GM19025 (cell line): ENCODE measurements at regions not wholly inside any gene's neighbourhood (a gene's known extent, or its start where the extent isn't known, plus 50 kb on each side); places are given as distances from the start of the nearest gene placed in this dataset.

Experiments used
- ATAC-seq: cut with Tn5 transposase; IDR thresholded peaks from one replicate; pipeline ENCODE4 v1.9.1; 2021; ENCODE audit warnings: mild to moderate bottlenecking, low read depth, moderate library complexity; ENCODE audit not compliant: unreplicated experiment

DNA sequence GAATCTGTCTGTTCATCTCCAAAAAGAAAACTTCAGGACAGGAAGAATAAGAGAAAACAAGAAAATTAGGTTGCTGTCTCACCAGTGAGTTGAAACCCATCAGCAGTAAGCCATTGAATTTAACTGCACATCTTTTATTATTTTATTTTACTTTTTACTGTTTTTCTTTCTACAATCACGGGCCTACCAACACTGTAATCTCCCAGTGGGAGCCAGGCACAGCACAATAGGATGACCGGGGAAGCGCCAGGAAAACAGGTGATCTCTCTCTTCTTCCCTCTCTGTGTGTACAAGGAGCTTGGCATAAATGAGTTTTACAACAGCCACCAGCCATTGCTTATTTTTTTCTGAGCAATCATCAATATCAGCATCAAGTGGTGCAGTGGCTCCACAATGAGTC, 113.1 kb upstream of the ESRRG start:
- no peak for ATAC-seq

DNA sequence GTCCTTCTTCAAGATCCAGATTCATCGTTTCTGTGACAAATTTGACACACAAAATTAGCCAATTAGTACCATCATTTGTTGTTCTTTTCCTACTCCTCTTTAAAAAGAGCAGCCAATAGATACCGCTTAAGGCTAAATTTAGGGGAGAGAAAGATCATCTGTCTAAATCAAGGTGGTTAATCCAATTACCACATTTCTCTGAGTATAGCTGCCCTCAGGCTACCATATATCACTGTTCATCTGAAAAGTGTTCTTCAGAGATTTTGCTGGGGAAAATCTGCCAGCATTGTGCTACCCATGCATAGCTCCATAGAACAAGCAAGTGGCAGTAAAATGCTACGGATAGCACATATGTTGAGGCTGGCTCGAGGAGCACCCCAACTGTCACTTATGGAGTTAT, 110.3 kb upstream of the ESRRG start:
- ATAC-seq, result no peak

DNA sequence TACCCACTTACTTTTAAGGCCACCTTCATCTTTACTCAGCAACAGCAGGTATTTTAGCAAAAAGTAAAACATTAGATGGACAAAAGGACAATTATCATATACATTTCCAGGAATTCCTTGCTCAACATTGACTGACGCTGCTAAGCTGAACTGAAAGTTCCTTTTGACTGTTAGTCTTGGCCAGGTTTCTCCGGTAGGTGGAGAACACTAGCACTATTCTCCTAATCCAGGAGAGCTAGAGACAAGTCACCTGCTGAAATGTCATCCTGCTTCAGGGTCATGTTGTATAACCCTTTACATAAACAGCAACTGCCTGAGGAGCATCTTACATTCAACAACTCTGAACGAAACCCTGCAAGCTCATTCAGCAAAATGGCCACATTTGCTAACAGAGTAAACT, 109.0 kb upstream of the ESRRG start:
- ATAC-seq, result no peak

DNA sequence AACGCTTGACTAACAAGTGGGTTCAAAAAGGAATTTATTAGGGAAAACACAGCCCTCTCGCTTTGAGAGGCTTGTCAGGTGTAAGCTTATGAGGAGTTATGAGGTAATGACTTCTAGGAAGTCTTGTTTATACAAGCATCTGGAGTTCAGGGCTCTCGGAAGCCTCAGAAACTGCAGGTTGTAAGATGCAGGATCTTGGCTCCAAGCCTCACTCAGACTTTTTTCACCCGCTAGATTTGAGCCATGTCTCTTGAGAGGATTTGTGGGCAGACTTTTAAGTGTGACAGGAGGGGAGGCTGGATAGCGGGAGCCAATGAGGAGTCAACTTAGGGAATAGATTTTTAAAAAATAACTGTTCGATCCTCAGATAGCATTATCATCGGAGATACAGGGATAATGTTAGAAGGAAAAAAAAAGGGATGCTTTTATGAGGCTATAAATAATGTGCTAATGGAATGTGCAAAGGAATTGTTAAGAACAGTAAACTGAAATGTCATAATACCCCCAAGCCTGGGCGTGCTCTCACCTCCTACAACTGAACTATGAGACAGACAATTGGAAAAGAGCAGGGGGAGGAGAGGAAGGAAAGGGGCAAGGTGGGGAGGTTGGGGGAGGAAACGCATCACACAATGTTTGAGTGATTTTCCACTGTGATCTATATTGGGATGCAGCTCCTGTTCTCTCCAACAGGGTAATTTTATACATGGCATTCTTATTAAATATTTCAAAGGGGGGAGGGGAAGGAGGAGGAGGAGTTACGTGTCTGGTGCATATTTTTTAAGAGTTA, 107.4 kb upstream of the ESRRG start:
- ATAC-seq, result no peak

DNA sequence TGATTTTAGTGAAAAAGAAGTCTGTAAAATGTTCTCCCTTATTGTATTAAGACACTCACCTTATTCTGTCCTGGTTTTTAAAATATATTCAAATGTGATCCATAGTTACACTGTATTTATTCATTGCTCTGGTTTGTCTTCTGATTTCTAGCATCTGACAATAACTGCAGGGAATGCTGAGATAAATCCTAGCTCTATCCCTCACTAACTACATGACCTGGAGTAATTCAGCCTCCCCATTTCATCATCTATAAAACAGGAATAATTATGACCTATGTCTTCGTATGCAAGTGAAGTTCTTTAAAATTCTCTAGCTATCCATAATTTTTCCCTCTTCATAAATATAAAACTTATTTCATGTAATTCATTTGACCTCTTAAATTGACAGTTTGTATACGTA, 104.0 kb upstream of the ESRRG start:
- ATAC-seq, result no peak

DNA sequence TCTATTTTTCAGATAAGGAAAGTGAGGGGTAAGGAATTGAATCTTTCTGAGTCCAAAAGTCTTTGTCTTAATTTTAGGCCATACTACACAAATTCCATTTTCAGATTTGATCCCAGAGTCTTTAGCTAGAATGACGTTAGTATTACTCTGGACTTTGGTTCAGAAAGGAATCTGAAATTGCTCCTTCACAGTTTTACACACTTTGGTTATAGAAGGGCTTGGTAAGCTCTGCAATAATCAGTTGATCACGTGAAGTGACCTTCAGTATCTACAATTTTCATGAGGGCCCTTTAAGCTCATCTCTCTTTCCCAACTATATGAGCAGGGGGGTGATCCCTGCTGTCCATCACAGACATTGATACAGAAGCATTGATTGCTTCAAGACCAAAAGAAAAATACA, 103.4 kb upstream of the ESRRG start:
- no peak for ATAC-seq

DNA sequence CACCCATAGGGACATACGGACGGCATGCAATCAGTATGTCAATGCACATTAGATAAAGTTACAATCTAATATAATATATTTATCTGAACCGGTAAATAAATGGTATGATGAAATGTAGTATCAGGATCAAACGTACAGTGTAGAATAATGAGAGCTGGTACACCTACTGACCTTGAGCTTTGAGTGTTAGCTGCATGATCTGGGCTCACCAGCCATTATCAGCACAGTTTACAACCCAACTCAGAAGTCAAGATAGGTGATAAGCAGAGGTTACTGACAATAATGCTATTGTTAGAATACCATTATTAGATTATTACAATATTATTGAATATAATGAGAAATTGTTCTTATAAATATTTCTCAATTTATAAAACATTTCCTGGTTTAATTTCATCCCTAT, 103.0 kb upstream of the ESRRG start:
- ATAC-seq, result no peak

DNA sequence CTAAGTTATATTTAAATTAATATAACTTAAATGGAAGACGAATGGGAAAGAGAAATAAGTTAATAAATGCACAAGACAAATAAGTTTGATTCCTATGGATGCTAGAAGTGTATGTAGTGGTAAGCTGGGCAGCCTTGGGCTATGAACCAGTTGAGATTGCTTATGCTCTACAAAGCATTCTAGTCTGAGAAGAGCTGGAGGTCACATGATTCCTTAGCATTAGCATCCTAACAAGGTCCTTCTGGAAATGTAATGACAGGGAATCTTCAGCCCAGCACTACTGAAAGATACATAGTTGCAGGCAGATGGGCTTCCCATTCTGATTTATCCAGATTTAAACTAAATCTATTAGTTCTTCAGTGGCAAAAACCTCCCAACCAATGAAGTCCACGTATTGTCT, 102.3 kb upstream of the ESRRG start:
- ATAC-seq, result no peak

DNA sequence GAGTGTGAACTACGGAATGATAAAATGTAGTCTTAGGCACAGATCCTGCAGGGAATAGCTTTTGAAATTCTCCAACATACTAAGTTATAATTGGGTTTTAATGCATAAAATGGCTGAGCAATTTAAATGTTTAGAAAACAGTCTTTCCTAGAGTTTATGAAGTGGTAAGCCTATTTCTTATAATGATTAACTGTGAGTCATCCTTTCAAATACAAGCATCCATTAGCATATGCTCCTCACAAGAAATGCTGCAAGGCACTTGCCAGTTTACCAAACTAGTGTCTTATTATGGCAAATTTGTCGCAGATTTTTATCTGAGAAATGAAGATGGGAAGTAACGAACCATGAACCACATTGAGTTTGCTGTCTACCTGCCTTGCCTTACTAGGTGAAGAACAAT, 101.3 kb upstream of the ESRRG start:
- ATAC-seq, result no peak

DNA sequence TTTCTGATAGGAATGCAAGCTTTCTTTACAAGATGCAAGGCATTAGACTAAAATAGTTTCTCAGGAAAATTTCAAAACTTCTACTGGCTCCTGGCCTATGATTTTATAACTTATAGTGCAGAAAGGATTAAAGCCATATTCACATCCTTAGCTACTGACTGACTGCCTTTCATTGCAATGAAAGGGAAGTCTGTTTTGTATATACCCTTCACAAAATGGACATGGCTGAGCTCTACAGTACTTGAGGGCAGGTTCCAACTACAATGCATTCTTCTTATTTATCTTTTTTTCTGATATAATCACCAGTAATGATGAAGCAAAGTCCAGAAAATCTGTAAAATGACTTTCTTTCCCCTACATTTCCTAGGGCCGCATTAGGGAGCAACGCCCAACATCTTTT, 100.5 kb upstream of the ESRRG start:
- ATAC-seq, result no peak

DNA sequence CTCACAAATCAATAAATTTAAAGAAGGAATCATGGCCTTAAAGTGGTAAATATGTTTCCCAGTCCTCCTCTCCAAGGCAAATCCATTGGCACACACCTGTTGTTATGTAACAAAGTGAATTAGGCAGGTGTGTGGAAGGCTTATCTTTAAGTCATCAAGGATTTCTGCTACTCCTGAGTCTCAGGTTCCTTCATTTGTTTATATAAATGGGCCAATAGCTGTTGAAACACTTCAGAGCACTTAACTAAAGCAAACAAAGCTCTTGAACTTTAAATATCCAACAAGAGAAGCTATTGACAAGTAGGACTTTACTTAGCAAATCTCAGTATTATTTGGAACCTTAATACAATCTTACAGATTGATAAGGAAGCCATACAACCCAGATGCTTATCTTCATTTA, 99.3 kb upstream of the ESRRG start:
- ATAC-seq, result no peak

DNA sequence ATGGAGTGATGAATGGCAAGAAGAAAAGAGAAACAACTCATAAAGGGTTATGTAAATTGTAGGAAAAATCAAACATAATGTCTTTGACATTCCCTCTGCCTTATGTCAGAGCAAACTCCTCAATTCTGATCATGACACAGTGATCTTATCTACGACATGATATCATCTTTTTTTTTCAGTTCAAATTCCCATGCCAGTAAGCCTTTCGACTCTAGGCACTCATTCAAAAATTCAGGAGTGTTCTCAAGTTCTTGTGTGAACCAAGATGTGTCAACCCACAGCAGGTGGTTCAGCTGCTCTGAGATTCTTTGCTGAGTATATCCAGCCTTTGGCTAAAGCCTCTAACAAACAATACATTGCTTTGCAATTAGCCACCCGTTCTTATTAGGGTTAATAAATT, 97.1 kb upstream of the ESRRG start:
- no peak for ATAC-seq

DNA sequence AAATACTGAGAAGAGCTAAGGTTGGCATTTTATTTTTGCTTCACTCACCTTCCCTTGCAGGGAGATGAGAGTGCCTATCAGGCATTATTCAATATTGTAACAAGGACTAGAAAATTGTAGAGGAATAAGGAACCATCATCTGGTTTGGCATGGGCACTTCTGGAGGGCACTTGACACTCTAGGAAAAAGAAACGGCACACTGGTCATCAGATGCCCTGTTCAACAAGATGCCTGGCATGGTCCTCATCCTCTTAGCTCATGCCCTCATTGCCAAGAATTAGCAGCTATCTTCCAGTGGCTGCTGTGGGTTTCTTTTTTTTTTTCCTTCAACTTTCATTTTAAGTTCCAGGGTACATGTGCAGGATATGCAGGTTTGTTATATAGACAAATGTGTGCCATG, 95.1 kb upstream of the ESRRG start:
- no peak for ATAC-seq

DNA sequence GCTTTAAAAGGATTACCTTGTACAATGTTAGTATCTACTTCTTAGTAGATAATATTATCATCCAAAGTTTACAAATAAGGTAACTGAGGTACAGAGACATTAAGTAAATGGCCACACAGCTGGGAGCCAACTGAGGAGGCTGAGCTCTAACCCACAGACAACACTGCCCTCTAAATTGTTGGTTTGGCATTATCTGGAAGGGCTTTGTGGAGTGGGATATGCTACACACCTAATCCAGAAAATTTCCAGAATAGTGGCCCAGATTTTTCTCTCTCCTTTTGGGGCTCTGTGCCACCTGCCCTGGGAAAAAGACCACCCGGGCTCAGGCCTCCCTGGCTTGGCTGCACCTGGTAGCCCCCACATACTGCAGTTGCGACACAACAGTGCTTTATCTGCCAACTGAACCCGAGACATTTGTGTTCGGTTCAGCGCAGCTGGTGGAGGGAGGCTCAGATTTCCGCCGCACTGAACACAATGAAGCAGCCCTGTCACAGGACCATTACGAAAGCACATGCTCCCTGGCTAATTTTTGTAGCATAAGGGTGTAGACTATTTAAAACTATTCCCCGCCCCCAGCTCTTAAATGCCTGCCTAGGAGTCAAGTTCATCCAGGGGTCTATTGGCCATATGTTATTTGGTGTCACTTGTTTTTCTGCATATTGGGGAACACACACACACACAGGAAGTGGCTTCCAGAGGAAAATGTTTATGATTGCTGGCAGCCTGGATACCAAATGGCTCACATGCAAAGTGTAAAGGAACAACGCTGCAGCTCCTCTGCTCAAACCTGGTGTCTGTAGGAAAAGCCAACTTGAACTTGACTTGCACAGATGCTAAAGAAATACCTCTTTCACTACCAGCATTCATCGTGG, 92.3 kb upstream of the ESRRG start:
- ATAC-seq, result no peak

DNA sequence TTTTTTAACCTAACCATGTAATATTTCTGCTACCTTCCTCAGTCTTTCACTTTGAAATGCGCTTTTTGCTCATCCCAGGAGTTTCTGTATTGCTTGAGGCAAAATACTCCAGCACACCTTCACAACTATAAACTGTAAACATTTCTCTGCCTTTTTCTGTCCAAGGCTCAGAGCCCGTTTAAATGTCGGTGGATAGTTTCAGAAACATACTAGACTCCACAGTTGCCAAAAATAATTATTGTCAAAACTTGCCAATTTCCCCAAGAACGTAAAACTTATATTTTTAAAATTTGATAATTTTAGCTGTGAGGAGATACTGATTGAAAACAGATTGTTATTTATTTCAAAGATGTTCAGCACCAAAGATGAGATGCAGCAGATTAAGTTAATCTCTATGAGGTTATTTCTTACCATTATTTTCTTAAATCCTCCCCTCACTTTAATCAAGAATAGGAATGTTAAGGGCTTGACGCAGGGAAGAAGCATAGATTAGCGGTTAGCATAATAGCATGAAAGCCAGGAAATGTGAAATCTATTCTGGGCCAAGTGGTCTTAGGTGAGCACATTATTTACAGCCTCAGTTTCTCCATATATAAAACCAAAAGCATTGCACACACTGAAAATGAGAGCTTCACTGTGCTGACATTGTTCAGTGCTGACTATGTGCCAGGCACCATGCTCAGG, 91.5 kb upstream of the ESRRG start:
- no peak for ATAC-seq

DNA sequence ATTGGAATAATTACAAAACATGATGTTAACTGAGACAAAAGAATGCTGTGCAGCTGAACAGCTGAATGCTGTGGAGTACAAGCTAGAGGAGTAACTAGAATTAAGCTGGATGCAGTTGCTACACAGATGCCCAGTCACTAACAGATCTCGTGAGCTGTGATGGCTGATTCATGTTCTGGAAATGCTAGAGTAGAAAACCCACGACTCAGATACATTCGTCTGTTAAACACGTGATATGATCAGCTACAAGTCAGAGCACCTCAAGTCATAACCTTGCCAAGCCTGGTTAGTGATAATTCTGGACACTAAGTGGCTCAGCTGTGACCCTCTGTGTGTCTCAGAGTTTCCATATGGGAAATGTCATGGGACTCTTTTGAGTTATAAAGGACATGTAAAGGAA, 89.7 kb upstream of the ESRRG start:
- ATAC-seq, result no peak

DNA sequence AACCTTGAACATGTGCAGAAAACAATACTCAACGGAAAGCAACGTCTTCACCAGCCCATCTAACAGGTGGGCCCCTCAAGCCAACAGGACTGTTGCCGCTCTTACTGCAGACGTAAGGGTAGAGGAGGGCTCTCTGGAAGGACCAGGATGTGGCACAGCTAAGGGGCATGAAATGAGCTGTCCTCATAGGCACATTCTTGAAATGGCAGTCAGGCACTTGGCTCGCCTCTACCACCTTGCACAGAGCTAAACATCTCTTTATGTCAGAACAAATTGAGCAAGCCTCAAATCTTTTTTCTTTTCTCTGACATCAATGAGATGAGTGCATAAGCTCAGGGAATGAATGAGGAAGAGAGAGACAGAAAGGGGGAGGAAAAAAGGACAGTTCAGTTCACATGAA, 86.4 kb upstream of the ESRRG start:
- ATAC-seq, result no peak

DNA sequence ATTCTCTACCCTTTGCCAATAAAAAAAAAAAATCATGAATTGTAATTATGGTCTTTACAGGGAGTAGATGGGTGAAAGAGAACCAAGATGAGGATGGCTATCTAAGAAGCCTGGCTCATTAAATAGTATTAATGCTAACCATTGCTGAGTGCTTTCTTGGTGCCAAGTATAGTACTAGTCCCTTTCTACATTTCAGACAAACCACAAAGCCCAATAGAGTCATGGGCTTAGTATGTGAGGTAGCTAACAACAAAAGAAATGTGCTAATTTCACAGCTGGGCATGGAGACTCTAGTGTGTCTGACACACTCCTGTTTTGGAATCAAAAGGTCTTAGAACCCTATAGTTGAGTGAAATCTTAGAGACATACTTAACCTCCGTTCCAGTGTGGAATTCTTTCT, 84.5 kb upstream of the ESRRG start:
- no peak for ATAC-seq

DNA sequence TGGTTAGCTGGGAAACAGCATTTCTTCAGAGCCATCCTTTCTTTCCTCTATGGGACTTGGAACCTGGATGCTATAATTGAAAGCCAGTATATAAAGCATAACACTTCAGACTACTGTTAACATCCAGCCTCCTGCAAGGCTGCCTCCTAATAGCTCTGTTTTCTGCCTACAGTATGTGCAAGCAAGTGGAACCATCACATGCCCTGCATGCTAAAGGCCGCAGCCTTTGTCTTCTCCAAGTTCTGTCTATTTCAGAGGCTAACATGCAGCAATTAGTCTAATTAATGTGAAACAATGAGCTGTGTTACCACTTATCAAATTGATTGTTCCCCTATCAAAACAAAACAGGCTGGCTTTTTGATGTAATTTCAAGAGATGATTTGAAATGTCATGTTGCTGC, 82.7 kb upstream of the ESRRG start:
- no peak for ATAC-seq

DNA sequence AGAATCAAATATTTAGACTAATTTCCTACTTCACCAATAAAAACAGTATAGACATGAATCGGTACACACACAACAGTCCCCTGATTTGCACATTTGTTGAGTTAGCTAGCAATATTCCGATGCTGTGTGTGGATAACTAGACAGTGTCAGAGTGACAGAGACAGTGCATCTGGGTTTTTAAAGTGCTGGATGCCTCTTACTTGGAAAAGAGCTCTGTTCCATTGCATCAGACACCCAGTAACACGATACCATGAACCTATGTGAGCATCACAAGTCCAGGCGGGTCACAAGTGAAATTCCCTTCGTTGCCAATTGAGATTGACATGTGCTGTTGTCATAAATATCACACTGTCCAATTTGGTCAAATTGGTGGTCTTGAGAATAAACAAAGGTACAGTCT, 82.0 kb upstream of the ESRRG start:
- no peak for ATAC-seq

DNA sequence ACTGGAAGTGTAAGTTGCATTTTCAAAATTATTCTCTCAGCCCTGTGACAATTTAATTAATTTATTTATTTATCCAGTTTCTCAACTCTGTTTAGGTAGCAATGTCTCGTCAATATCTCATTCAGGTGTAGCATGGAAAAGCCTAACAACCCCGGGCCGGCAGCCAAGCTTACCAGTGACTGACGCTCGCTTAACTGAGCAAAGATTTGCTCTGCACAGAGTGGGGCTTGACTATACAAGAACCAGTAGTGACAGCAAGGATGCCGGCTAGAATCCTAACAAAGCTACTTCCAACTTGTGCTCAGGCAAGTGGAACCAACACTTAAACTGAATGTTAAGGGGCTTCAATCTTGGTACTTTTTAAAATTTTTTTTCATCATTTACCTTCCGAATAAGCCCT, 80.9 kb upstream of the ESRRG start:
- no peak for ATAC-seq
